ENCODE measurements at regions not wholly inside any gene's neighbourhood (a gene's known extent, or its start where the extent isn't known, plus 50 kb on each side); places are given as distances from the start of the nearest gene placed in this dataset.

- no peak for TF ChIP-seq CTCF (IDR thresholded peaks at IDR 0.05)
- no peak overlapping the region for H3K27ac ChIP-seq
- DNase-seq (ENCODE audit: low spot score): no peak
- H3K4me3 ChIP-seq: no peak overlapping the region
These were observed 55.1 kb upstream of the STARD13 start for GRCh38 chr13:33340631-33341030.

DNA sequence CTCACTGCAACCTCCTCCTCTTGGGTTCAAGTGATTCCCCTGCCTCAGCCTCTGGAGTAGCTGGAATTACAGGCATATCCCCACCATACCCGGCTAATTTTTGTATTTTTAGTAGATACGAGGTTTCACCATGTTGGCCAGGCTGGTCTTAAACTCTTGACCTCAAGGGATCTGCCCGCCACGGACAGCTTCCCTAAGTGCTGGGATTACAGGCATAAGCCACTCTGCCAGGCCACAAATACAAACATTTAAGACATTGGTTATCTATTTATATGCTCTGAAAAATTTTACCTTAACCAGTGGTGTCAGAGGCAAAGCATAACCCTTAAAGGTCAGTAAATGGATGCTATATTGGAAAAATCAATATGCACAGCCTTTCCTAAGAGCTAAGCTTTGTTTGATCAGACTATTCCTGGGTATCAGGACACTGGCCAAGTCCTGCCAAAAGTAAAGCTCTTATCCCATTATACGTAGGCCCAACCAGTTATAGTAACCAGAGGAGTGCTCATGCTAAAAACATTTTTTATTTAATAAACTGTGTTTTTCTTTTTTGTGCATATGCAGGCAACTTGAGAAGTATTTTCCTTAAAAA, 56.4 kb upstream of the STARD13 start:
- no peak for DNase-seq (ENCODE audit: low spot score)
- Histone ChIP-seq H3K4me3 (no peak overlapping the region), H3K27ac (peak overlapping the region in 1 of 2 donors; percentile 33)
- TF ChIP-seq CTCF (IDR thresholded peaks at IDR 0.05): no peak

DNA sequence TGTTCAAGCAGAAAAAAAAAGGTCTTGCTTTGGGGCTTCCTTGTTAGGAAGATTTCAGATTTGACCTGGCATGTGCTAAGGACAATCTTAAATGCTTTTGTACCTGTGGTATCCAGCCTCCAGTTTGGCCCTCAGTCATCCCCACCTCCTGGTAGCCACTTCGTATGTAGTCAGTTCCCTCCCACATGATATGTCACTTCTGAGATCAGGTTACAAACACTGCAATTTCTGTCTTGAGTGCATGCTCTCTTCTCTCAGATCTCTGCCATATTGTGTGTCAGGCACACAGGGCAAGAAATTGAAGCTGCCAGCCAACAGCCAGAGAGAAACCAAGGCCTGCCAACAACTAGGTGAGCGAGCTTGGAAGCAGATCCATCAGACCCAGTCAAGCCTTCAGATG, 60.3 kb upstream of the STARD13 start:
- no peak for DNase-seq (ENCODE audit: low spot score)

DNA sequence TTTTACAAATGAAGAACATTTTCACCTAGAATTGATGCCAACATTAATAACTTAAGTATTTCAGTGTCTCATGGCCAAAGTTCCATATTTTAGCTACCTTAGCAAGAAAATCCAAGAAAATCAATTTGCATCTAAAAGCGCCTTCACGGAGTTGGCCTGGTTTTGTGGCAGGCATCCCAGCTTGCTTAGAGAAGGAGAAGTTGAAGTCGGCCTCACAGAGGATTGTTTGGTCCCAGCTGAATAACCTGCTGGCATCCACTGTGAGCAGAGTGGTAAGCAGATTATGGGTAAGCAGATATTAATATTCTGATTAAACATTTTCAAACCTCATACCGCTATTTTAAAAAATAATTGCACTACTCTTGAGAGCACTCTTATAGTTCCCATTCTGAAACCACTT, 62.3 kb upstream of the STARD13 start:
- DNase-seq (ENCODE audit: low spot score): no peak
- no peak for TF ChIP-seq CTCF (IDR thresholded peaks at IDR 0.05)
- Histone ChIP-seq H3K4me3 (peak overlapping the region; percentile 77), H3K27ac (peak overlapping the region in 1 of 2 donors; percentile 93)

More for the DNA sequence above, 60.3 kb upstream of the STARD13 start:
- Histone ChIP-seq H3K27ac (no peak overlapping the region), H3K4me3 (no peak overlapping the region)
- TF ChIP-seq CTCF (IDR thresholded peaks at IDR 0.05): no peak

GRCh38 chr13:33348366-33348765, 62.8 kb upstream of the STARD13 start:
- H3K27ac ChIP-seq: peak overlapping the region; percentile 93 to 95
- peak overlapping the region; percentile 77 for H3K4me3 ChIP-seq
- TF ChIP-seq CTCF (IDR thresholded peaks at IDR 0.05): no peak
- DNase-seq (ENCODE audit: low spot score): no peak

- Histone ChIP-seq H3K27ac (peak overlapping the region; percentile 93 to 95), H3K4me3 (peak overlapping the region; percentile 77)
- TF ChIP-seq CTCF (IDR thresholded peaks at IDR 0.05): no peak
- peak; percentile 76 for DNase-seq (ENCODE audit: low spot score)
These were observed 63.9 kb upstream of the STARD13 start for GRCh38 chr13:33349288-33349985.

Data from coronary artery (tissue), 2 donors.